GM23338 (cell line): ENCODE measurements at regions not wholly inside any gene's neighbourhood (a gene's known extent, or its start where the extent isn't known, plus 50 kb on each side); places are given as distances from the start of the nearest gene placed in this dataset.

Source experiments
- ATAC-seq: fragments of 200-7000 bp; cut with Tn5 transposase; 3 replicates; pipeline ENCODE4 v1.9.1; 2020
- DNase-seq: peaks from one replicate; pipeline ENCODE4 v3.0.0-alpha.2; 2015; ENCODE audit warnings: low spot score
- H2AFZ ChIP-seq: fragments of 200-600 bp; sonication (generic); 2 replicates; pipeline ENCODE4 v1.8.0; 2016; ENCODE audit warnings: antibody characterized with exemption, mild to moderate bottlenecking, moderate library complexity
- H3F3A ChIP-seq: fragments of 200-600 bp; sonication (generic); replicated peaks from 2 replicates; pipeline ENCODE4 v1.8.0; 2017; ENCODE audit warnings: antibody characterized with exemption, mixed run types, low read depth
- H3K27ac ChIP-seq: fragments of 200-600 bp; sonication (generic); 2 replicates; pipeline ENCODE4 v1.6.1; 2016; ENCODE audit warnings: low read depth
- H3K27me3 ChIP-seq: fragments of 200-600 bp; sonication (generic); 2 replicates; pipeline ENCODE4 v1.8.0; 2016; ENCODE audit warnings: mild to moderate bottlenecking, mixed run types, moderate library complexity; ENCODE audit not compliant: insufficient read depth
- H3K36me3 ChIP-seq: fragments of 200-600 bp; sonication (generic); 2 replicates; pipeline ENCODE4 v1.8.0; 2016; ENCODE audit warnings: mild to moderate bottlenecking; ENCODE audit not compliant: insufficient read depth
- H3K4me1 ChIP-seq: fragments of 200-600 bp; sonication (generic); 2 replicates; pipeline ENCODE4 v1.8.0; 2016; ENCODE audit warnings: mild to moderate bottlenecking, moderate library complexity; ENCODE audit not compliant: insufficient read depth
- H3K4me2 ChIP-seq: fragments of 200-600 bp; sonication (generic); 2 replicates; pipeline ENCODE4 v1.7.1; 2017; ENCODE audit warnings: mixed run types
- H3K4me3 ChIP-seq: fragments of 200-600 bp; sonication (generic); 2 replicates; pipeline ENCODE4 v1.6.1; 2016; ENCODE audit warnings: mixed run types
- H3K79me2 ChIP-seq: fragments of 200-600 bp; sonication (generic); replicated peaks from 2 replicates; pipeline ENCODE4 v1.8.0; 2017; ENCODE audit warnings: mild to moderate bottlenecking; ENCODE audit not compliant: insufficient read depth
- H3K9me2 ChIP-seq: fragments of 200-600 bp; sonication (generic); 2 replicates; pipeline ENCODE4 v1.8.0; 2017; ENCODE audit not compliant: insufficient read depth
- H4K20me1 ChIP-seq: fragments of 200-600 bp; sonication (generic); replicated peaks from 2 replicates; pipeline ENCODE4 v1.8.0; 2017; ENCODE audit warnings: mild to moderate bottlenecking; ENCODE audit not compliant: insufficient read depth
- H3K27ac Mint-ChIP-seq: 2 replicates; pipeline ENCODE4 v1.8.0; 2020; ENCODE audit warnings: inconsistent platforms, mild to moderate bottlenecking, moderate library complexity, mixed read lengths
- H3K27me3 Mint-ChIP-seq: 3 replicates; pipeline ENCODE4 v1.8.0; 2022; ENCODE audit warnings: low read depth, mild to moderate bottlenecking, moderate library complexity, mixed read lengths, inconsistent platforms; ENCODE audit not compliant: insufficient read depth, poor library complexity
- H3K36me3 Mint-ChIP-seq: 3 replicates; pipeline ENCODE4 v1.8.0; 2021; ENCODE audit warnings: low read depth, mild to moderate bottlenecking, inconsistent platforms, moderate library complexity, mixed read lengths
- H3K4me1 Mint-ChIP-seq: 3 replicates; pipeline ENCODE4 v1.8.0; 2020; ENCODE audit warnings: mild to moderate bottlenecking, inconsistent platforms, mixed read lengths
- H3K4me3 Mint-ChIP-seq: 3 replicates; pipeline ENCODE4 v1.8.0; 2021; ENCODE audit warnings: moderate library complexity, mild to moderate bottlenecking, inconsistent platforms, mixed read lengths
- H3K9me3 Mint-ChIP-seq: 3 replicates; pipeline ENCODE4 v1.8.0; 2020; ENCODE audit warnings: moderate library complexity, mild to moderate bottlenecking, inconsistent platforms, mixed read lengths
- CREB1 ChIP-seq: fragments of 250-450 bp; sonication (Bioruptor Pico); IDR thresholded peaks from 2 replicates; pipeline ENCODE4 v1.5.0; 2020; ENCODE audit warnings: low read depth, mild to moderate bottlenecking, moderate library complexity
- CTCF ChIP-seq, 2 experiments: fragments of 200-600 bp in 1 of 2; sonication (generic) in 1 of 2; conservative IDR thresholded peaks; 2 replicates each; pipeline versions ENCODE4 v1.5.1 to v1.6.1; 2016 to 2017; ENCODE audit warnings: antibody characterized with exemption in 2 of 2, low read depth in 2 of 2, mild to moderate bottlenecking in 2 of 2, moderate library complexity in 1 of 2
- ETS1 ChIP-seq: IDR thresholded peaks from 2 replicates; pipeline ENCODE4 v1.6.1; 2016; ENCODE audit warnings: antibody characterized with exemption
- EZH2 ChIP-seq: fragments of 200-600 bp; sonication (generic); IDR thresholded peaks from one replicate; pipeline ENCODE4 v1.8.0; 2017; ENCODE audit warnings: antibody characterized with exemption, mild to moderate bottlenecking, low read depth; ENCODE audit not compliant: unreplicated experiment
- EZH2phosphoT487 ChIP-seq: fragments of 200-600 bp; sonication (generic); IDR thresholded peaks from one replicate; pipeline ENCODE4 v1.8.1; 2018; ENCODE audit warnings: antibody characterized with exemption; ENCODE audit not compliant: unreplicated experiment
- JUNB ChIP-seq: IDR thresholded peaks from one replicate; pipeline ENCODE4 v1.6.1; 2016; ENCODE audit warnings: antibody characterized with exemption; ENCODE audit not compliant: unreplicated experiment
- NANOG ChIP-seq: IDR thresholded peaks from 2 replicates; pipeline ENCODE4 v1.6.1; 2016; ENCODE audit warnings: antibody characterized with exemption, borderline replicate concordance
- POLR2AphosphoS5 ChIP-seq: IDR thresholded peaks from 2 replicates; pipeline ENCODE4 v1.6.1; 2016; ENCODE audit warnings: antibody characterized with exemption, low read depth
- REST ChIP-seq: IDR thresholded peaks from one replicate; pipeline ENCODE4 v1.6.1; 2018; ENCODE audit warnings: antibody characterized with exemption; ENCODE audit not compliant: unreplicated experiment
- STAT1 ChIP-seq: IDR thresholded peaks from one replicate; pipeline ENCODE4 v1.6.1; 2016; ENCODE audit warnings: antibody characterized with exemption; ENCODE audit not compliant: unreplicated experiment
- ZNF114 ChIP-seq: fragments of 250-450 bp; sonication (Bioruptor Pico); IDR thresholded peaks from 2 replicates; pipeline ENCODE4 v1.5.0; 2020; ENCODE audit warnings: mild to moderate bottlenecking, moderate library complexity
- ZNF331 ChIP-seq: fragments of 250-450 bp; sonication (Bioruptor Pico); IDR thresholded peaks from 2 replicates; pipeline ENCODE4 v1.5.0; 2020; ENCODE audit warnings: low read depth, mild to moderate bottlenecking, moderate library complexity
- ZNF462 ChIP-seq: fragments of 250-450 bp; sonication (Bioruptor Pico); IDR thresholded peaks from 2 replicates; pipeline ENCODE4 v1.5.0; 2020; ENCODE audit warnings: mild to moderate bottlenecking, moderate library complexity

- Mint-ChIP-seq H3K36me3 (no peaks in the 10 kb centered on the region), H3K9me3 (no peaks in the 10 kb centered on the region), H3K27me3 (peaks cover 25% of the 10 kb centered on the region), H3K4me3 (no peak overlapping the region), H3K27ac (no peak overlapping the region), H3K4me1 (peaks cover 20% of the 10 kb centered on the region)
- no peaks in the 10 kb centered on the region for H3F3A ChIP-seq
- no peaks in the 10 kb centered on the region for H4K20me1 ChIP-seq
- H3K36me3 ChIP-seq = no peaks in the 10 kb centered on the region
- no peak overlapping the region for H2AFZ ChIP-seq
- no peak overlapping the region for H3K4me2 ChIP-seq
- H3K9me2 ChIP-seq = no peaks in the 10 kb centered on the region
- ATAC-seq = no peak
- no peaks in the 10 kb centered on the region for H3K27me3 ChIP-seq
- H3K4me1 ChIP-seq = peaks cover 8% of the 10 kb centered on the region; the same call in 1 of the 2 replicates
- no peaks in the 10 kb centered on the region for H3K79me2 ChIP-seq
- TF ChIP-seq JUNB (no peak), EZH2phosphoT487 (no peak), REST (no peak), CREB1 (CRISPR knock-in tag) (no peak), EZH2 (no peak), STAT1 (no peak), NANOG (no peak), ZNF331 (CRISPR knock-in tag) (no peak), ETS1 (no peak), ZNF462 (CRISPR knock-in tag) (no peak), ZNF114 (CRISPR knock-in tag) (no peak), CTCF (conservative IDR thresholded peaks at IDR 0.05; ENCODE audit: low read depth in 2 of 2) (no peak), POLR2AphosphoS5 (no peak)
- no peak overlapping the region for H3K27ac ChIP-seq
- DNase-seq = no peak
- H3K4me3 ChIP-seq = no peak overlapping the region
Measured at GRCh38 chr16:87176735-87177134, 140.5 kb downstream of the C16orf95 start.
